UCSD-AML1 (cell line): ENCODE measurements at regions not wholly inside any gene's neighbourhood (a gene's known extent, or its start where the extent isn't known, plus 50 kb on each side); places are given as distances from the start of the nearest gene placed in this dataset.

Experiments used
- DNase-seq: peaks from one replicate; lab custom pipeline; 2025; ENCODE audit not compliant: unreplicated experiment; lab: John Stamatoyannopoulos, UW

DNA sequence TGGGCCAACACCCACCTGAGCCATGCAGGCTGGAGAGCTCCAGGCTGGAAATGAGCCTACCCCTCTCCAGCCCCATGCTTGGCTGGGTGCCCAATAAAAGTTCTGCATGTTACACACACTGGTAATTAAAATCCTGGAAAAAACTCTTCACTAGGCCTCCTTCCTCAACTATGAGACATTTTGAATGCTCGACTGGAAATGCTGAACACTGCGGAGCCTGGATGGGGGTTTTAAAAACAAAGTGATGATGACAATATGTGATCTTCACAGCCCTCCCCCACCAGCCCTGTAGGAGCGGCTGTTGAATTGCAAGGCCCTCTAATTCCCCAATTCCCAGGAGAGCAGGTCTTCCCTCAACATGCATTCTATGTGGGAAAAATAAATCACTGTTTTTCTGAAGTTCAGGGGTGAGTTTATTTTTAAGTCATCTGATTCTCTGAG is 179.2 kb downstream of the TTC32 start:
- no peak for DNase-seq

DNA sequence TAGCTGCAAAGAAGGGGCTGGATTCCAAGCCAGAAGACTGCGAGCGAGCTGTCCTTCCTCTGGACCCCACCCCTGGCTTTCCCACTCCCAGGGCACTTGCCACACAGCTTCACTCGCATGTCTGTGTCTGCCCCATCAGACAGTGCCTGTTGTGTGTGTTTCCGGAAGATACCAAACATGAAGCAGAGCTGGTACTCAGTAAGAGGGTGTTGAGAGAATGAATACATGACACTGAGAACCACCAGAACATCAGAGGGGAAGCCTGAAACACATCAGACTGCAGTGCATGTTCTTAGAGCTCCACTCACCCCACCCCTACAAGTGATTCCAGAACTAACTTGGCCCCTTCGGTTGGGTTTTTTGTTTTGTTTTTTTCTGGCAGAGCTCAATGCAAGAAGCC is 181.5 kb downstream of the TTC32 start:
- no peak for DNase-seq

DNA sequence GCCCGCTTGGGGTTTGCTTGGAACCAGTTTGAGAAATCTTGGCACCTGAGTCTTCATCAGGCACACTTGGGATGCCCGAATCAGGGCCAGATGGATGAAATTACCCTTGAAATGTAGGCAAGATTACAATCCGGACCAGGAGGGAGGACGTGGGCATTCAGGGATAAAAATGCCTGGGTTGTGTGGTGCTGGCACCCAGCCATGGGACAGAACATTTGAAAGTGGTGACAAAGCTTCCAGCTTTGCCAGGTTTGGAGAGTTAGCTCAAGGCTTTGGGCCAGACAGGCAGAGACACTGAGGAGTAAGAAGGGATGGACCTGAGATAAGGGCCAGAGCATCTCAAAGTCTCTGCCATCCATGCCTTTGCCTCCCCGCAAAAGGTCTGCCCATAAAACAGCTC is 182.2 kb downstream of the TTC32 start:
- DNase-seq = no peak

DNA sequence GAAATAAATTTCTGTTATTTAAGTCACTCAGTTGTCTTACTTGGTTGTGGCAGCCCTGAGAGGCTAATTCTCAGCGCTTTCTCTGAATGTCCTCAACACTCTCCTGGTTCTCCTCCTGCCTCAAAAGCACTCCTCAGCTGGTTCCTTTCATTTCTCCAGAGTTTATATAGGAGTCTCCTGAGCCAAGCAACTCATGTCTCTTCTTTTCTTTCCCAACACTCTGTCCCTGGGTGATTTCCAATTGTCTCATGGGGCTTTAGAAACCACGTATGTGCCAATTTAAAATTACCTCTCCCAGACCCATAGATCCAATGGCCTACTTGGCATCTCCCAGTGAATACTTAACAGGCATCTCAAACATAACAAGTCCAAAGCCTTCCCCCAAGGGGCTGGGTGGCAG is 184.3 kb downstream of the TTC32 start:
- DNase-seq = no peak

DNA sequence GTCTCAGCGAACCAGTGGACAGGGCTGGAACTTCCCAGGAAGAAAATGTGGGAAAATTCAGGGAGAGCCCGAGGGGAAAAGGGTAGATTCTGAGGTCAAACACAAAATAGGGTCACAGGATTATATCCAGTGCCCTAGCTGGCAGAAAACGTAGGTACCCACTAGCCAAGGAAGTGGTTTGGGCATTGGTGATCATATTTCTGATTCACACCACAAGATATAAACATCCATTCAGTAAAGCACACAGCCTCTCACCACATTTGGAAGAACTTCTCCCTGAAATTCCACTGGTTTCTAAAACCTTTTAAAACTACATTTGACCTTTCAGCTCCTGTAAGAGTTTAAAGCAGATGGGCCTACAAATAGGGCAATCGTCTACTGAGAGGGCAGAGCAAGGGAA is 186.9 kb downstream of the TTC32 start:
- DNase-seq = no peak

DNA sequence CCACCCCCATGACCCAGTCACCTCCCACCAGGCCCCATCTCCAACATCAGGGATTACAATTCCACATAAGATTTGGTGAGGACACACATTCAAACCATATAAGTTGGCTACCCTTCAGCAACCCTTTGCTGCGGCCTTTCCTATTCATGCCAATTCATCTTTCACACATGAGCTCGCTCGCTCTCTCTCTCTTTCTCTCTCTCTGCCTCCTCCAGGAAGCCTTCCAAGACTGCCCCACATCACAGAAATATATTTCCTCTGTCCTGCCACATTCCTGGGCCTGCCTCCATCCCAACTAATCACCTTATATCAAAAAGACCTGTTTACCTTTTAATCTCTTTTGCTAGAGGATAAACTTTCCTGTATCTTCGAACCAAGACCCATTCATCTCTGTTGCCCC is 188.9 kb downstream of the TTC32 start:
- DNase-seq = no peak

DNA sequence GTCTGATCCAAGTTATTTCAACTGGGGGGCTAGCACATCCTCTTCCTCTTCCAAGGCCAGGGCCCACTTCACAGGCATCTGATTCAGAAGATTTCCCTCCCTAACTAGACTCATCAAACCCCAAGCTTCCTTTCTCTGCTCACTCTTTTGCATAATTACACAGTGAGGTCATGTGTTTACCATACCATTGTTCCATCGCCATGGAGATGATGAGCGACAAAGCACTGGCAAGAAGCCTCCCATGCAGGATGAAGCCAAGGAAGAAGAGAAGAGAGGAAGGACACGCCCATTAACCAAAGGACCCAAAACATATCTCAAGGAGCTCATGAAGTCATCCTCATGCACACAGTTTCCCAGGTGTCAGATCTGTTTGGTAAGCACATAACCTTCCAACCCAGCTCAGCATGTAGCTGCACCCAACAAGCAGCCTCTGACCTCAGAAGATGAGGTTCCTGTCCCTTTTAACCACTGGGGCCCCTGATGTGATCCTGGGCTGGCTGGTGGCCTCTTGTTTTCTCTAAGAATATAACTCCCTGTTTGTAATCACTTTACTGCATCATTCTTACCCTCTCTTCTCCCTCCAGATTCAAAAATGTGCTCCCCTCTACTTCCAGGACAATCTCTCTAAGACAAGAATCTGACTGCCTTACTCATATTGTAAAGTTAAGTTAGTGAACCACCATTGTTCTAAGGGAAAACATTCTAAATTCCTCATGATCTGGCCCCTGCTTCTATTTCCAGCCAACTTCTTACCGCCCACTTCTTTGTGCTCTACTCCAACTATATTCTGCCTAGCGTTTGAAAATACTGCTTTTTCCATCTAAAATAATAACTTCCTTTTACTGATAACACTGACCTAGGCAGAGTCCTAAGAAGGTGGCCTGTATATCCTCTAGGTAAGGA is 190.1 kb downstream of the TTC32 start:
- DNase-seq = no peak

DNA sequence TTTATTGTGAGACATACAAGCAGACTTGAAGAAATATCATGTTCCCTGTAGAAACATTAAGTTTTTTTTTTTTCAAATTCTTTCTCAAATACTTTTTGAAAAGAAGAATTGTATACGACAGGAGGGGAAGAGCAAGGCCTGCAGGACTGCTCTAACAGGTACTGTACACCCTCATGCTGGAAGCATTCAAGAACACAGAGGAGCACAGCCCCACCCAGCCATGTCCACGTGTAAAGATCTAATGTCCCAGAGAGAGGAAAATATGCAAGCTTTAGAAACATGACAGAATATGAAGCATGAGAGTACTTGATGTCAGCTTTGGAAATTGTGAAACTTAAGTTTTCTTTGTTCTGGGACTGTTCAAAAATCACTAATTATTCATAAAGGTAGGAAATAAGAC is 191.6 kb downstream of the TTC32 start:
- DNase-seq = no peak

DNA sequence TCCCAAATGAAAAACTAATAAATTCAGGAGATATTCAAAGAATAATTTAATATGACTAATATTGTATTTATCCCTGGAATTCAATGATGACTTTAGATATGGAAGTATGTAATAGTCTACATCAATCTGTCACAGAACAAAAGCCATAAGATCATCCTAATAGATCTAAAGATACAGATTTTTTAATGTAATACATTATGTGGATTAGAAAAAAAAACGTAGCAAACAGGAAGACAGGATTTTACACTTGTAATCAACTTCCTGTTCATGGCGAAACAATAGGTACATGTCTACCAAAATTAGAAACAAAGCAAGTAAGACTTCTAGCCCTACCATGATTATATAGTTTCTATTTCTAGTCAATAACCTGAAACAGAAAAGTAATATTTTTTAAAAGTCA is 192.2 kb downstream of the TTC32 start:
- DNase-seq = no peak

DNA sequence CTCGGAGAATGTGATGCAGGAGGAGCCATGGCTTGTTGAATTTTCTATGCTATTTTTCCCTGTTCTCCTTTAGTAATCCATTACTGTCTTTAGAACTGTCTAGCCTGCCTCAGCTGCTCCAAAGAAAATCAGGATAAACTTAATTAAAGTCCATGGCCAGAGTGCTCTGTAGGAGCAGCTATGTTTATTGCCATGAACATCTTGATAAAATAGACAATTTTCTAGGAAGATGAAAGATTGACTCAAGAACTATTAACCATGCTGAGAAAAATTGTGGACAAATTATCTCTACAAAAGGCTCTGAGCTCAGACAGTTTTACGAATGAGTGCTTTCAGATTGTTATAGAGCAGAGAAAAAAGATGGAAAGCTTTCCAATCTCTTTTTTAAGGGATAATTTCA is 193.0 kb downstream of the TTC32 start:
- no peak for DNase-seq

DNA sequence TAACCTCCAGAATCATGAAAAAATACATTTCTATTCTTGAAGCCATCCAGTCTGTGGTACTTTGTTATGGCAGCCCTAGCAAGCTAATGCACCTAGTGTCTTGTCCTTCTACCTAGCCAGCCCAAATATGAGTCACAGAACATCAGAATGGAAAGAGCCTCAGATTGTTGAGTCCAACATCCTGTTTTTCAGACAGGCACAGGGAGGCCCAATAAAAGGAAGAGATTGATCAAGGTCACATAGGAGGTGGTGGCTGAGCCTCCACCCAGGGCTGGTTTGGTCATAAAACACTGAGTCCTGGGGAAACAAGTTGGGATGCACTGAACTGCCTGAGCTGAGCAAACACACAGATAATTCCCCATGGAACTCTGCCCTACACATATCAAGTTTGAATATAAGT is 195.5 kb downstream of the TTC32 start:
- DNase-seq = no peak

DNA sequence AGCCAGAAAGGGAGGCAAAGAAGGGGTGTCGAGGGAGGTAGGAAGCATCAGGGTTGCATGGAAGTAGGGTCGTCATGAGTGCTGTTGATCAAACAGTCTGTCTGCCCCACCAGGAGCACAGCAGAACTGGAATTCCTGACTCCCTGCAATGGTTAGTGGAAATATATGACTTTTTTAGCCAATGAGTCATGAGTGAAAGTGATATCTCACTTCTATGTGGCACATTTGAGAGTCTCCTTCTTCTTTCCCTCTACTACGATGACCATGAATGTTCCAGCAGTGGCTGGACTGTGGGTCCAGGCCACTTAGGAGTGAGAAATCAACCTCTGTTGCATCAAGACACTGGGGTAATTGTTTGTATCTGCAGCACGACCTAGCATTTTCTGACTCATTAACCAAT is 199.5 kb downstream of the TTC32 start:
- DNase-seq = no peak

DNA sequence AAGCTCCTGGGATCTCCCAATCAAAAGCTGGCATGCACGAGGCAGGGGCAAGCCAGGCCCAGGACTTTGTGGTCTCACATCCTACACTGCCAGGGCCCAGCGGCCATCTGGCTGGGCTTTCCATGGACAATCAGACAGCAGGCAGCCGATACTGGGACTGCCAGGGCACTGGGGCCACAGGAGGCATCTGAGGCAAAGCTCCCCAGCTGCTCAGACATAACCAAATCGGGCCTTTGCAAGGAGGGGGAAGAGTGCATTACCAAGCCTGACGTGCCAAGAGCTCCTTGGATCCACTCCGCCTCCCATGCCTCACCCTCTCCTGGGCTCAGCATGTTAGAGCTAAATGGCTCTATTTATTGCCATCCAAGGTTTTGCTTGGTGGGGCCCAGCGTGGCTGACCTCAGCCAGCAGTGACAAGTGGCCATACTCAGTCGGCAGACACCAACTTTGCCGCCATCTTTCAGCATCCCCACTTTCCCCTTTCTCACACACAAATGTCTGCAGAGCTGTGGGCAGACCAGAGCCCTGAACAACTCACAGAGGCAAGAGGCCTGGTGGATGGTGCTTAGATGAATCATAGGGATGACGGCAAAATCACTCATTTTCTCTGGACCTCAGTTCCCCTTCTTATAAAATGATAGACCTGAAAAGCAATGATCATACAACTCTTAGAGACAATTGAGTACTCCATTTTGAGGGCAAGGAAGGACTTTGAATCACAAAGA is 200.8 kb downstream of the TTC32 start:
- no peak for DNase-seq

DNA sequence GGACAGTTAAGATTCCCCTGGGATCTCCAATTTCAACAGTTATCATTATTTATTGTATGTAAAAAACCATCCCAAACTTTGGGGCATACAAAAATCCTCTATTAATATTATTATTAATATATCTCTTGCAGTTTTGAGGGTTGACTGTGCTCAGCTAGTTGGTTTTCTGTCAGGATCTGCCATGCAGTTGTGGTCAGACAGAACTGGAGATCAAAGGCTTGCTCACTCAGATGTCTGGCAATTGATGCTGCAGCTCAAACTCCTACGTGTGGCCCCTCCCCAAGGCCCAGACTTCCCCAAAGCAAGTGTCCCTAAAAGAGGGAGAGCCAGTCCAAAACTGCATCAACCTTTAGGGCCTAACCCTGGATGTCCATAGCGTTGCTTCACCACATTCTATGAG is 204.7 kb downstream of the TTC32 start:
- no peak for DNase-seq

DNA sequence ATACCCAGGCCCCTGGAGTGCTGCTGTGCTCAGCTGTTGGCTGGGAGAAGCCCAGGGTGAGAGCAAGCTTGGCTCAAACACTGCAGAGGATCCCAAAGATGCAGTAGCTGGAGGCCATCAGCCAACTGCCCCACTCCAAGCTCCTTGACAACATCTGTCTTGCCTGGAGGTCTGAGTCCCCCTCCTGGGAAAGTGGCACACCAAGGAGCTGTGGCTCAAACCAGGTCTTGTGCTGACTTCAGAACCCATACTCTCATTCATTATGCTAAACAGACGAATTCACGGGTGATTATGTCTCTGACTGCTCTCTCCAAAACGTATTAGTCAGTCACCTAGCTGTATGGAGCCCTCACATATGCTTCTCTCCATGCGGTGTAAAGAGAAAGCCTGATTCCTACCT is 206.1 kb downstream of the TTC32 start:
- no peak for DNase-seq

DNA sequence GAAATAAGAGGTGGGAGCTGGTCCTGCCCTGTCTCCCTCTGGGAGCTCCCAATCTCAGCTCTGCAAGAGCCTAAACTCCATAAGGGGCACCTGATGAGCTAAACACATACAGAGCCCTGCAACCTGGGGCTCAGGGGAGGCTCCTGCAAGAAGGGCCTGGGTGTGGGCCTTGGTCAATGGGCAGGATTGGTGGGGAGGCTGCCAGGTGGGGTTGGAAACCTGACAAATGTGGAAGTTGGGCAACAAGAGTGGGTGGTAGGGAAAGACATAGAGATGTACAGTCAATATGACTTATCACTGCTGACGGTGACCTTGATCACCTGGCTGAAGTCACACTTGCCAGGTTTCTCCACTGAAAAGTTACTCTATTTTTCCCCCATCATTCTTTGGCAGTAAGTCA is 209.9 kb downstream of the TTC32 start:
- no peak for DNase-seq

DNA sequence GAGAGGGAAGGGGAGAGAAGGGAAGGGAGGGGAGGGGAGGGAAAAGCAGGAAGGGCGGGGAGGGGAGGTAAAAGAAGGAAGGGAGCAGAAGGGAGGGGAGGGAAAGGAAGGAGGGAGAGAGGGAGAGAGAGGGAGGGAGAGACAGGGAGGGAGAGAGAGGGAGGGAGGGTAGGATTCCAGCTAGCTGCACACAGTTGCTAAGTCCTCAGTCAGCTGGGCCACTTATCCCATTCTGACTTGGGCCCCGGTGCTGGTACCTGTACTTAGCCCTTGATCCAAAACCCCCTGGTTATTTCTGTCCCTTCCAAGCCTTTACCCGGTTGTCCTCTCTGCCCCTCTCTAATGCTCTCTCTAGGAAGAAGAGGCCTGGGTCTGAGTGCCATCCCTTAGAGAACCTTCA is 211.4 kb downstream of the TTC32 start:
- DNase-seq = no peak

DNA sequence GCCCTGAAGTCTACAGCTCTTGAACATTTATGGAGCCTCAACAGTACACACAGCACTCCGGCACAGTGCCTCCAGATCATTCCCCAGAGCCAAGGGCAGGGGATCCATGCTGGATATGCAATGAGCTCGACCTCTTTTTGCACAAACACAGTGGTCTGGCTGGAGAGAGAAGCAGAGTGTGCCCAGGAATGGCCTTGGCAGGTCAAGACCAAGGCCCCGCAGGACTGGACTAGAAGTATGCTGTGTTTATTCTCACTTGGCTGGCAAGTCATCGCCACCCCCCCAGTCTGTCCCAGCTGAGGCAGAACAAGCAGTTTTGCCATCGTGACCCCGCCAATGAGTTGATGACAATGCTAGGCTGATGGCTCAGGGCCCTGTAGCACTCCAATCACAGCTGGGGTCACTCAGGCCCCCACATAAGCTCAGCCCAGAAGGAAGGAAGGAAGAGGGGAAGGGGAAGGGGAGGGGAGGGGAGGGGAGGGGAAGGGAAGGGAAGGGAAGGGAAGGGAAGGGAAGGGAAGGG is 212.1 kb downstream of the TTC32 start:
- no peak for DNase-seq

DNA sequence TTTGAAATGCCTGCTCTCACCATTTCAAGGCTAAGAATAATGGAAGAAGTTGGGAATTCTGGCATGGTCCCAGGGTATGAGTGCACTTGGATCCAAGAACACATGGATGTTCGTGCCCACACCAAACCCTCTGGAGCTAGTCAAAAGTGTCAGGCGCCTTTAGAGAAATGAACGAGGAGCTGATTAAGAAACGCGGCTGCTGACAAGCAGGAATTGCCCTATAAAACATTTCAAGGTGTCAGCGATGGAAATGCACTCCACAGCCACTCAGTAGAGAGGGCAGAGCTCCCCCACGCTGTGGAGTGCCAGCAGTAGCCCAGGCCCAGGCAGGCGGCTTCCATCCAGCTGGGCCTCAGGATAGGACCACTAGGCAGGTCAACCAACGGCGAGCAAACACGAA is 213.7 kb downstream of the TTC32 start:
- DNase-seq = no peak

DNA sequence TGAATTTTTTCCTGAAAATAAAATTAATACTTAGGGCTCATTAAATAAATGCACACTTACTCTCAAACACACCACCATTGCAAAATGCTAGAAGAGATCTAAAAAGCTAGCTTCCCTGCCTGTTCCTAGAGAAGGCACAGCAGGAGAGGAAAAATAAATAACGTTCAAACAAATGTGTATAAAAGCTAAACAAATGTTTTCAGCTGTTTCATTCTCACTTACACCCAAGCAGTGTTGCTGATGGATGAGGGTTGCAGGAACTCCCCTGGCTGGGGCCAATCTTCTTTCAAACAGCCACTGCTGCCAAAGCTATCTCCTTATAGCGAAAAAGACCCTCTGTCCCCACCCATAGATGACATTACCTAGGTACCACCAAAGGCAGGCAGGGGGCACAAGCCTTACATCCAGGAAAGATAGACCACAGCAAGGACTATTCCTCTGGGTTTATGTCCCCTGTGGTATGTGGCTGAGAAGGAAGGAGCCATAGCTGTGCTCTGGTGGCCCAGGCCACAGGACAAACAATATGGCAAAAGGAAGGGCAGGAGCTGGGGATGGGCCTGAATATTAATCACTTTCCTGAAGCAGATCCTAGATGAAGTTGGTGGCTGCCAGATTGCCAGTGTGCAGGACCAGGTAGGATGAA is 214.6 kb downstream of the TTC32 start:
- no peak for DNase-seq

DNA sequence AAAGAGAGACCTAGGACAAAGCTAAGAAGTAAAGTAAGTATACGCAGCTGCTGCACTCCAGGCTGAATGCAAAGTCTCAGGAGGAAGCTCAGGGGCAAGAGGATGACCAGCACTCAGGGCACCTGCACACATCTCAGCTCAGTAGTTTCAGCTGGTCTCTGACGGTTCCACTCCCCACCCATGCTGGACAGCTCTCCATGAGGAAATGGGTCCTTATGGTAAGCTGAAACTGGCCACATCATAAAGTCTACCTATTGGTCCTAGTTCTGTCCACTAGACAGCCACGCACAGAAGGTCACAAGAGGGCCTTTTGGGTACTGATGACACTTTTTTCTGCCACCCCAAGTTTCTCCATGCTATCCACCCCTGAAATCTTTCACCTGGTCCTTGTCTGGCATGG is 215.3 kb downstream of the TTC32 start:
- DNase-seq = no peak

DNA sequence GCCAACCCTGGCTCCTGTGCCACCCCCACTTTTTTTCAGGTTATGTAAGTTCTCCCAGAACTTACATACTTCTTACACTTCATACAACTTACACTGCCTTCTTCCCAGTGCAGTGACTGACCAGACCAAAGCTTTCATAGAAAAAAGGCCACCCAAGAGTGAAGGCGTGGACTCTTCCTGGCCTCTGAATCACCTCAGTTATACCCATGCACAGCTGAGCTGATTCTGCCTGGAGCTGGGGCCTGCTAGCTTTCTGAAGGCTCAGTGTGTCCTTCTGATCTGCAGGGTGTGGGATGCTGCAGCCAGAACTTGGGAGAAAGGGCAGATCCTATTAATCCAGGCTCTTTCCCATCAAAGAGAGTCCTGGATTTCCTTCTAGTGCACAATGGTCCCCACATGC is 216.1 kb downstream of the TTC32 start:
- DNase-seq = no peak
